C4-2B (cell line): ENCODE measurements at regions not wholly inside any gene's neighbourhood (a gene's known extent, or its start where the extent isn't known, plus 50 kb on each side); places are given as distances from the start of the nearest gene placed in this dataset.

Experiments
- H3K27ac ChIP-seq: fragments of 450-650 bp; 2 replicates; pipeline ENCODE4 v1.5.1; 2017
- CTCF ChIP-seq: fragments of 450-650 bp; conservative IDR thresholded peaks from 2 replicates; pipeline ENCODE4 v1.5.1; 2017; ENCODE audit warnings: mild to moderate bottlenecking
- ZFX ChIP-seq: fragments of 450-650 bp; IDR thresholded peaks from 2 replicates; pipeline ENCODE4 v1.6.1; 2017

- TF ChIP-seq CTCF (no peak), ZFX (no peak)
- H3K27ac ChIP-seq, result no peak overlapping the region
Measured at GRCh38 chr3:40645883-40646282, 121.1 kb downstream of the ZNF621 start.

- no peak overlapping the region for H3K27ac ChIP-seq
- TF ChIP-seq ZFX (no peak), CTCF (no peak)
Measured at GRCh38 chr3:40649346-40649745, 124.6 kb downstream of the ZNF621 start.

- TF ChIP-seq ZFX, result no peak
- no peak for TF ChIP-seq CTCF
- H3K27ac ChIP-seq, result no peak overlapping the region
Measured at GRCh38 chr3:40652072-40652471, 127.3 kb downstream of the ZNF621 start.

GRCh38 chr3:40653001-40653400 is 128.2 kb downstream of the ZNF621 start:
- TF ChIP-seq ZFX (no peak), CTCF (no peak)
- H3K27ac ChIP-seq, result no peak overlapping the region

GRCh38 chr3:40653878-40654277 is 129.1 kb downstream of the ZNF621 start:
- TF ChIP-seq ZFX (no peak), CTCF (no peak)
- H3K27ac ChIP-seq, result no peak overlapping the region

- TF ChIP-seq ZFX, result no peak
- H3K27ac ChIP-seq, result no peak overlapping the region
Measured at GRCh38 chr3:40655551-40655950, 130.8 kb downstream of the ZNF621 start.

- TF ChIP-seq CTCF (no peak), ZFX (no peak)
Measured at GRCh38 chr3:40657623-40658022, 132.9 kb downstream of the ZNF621 start.

GRCh38 chr3:40658305-40658704 is 133.5 kb downstream of the ZNF621 start:
- no peak for TF ChIP-seq ZFX
- no peak overlapping the region for H3K27ac ChIP-seq

More at GRCh38 chr3:40657623-40658022, 132.9 kb downstream of the ZNF621 start:
- H3K27ac ChIP-seq, result no peak overlapping the region

- no peak overlapping the region for H3K27ac ChIP-seq
- TF ChIP-seq ZFX, result no peak
- TF ChIP-seq CTCF, result no peak
Measured at GRCh38 chr3:40660554-40660953, 135.8 kb downstream of the ZNF621 start.
